GM12892 (cell line): ENCODE measurements at regions not wholly inside any gene's neighbourhood (a gene's known extent, or its start where the extent isn't known, plus 50 kb on each side); places are given as distances from the start of the nearest gene placed in this dataset.

Experiments used
- POLR2A ChIP-seq: IDR thresholded peaks from 2 replicates; pipeline ENCODE4 v1.6.1; 2011; ENCODE audit warnings: low read depth, low read length, control low read depth
- TAF1 ChIP-seq: IDR thresholded peaks from 2 replicates; pipeline ENCODE4 v1.6.1; 2011; ENCODE audit warnings: low read depth, mild to moderate bottlenecking, control low read depth, low read length, borderline replicate concordance

DNA sequence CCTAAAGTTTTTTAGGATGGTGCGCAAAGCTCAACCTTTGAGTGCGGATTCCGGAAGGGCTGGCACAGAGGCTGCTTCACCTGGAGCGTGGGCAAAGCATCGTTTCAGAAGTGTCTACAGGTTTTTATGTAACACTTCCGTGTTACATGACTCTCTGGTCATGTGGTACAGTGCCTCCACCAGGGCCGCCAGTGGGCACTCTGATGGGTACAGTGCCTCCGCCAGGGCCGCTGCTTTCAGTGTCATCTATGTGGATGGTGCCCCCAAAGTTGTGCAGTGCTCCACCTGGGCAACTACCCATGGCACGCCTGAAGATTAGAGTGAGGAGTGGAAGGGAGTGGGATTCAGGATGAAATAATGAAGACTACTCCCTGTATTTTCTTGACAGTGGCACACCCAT is 101.4 kb upstream of the C1orf174 start:
- TF ChIP-seq POLR2A, result no peak
- no peak for TF ChIP-seq TAF1
